RWPE2 (cell line): ENCODE measurements at regions not wholly inside any gene's neighbourhood (a gene's known extent, or its start where the extent isn't known, plus 50 kb on each side); places are given as distances from the start of the nearest gene placed in this dataset.
A peak's percentile ranks its signal among the peaks of the same experiment; 100 is the strongest.

Experiments used
- ATAC-seq: fragments of 200-7000 bp; cut with Tn5 transposase; 3 replicates; pipeline ENCODE4 v1.9.1; 2021; ENCODE audit warnings: low read depth
- DNase-seq: peaks from one replicate; pipeline ENCODE4 v3.0.0-alpha.2; 2020; ENCODE audit warnings: low spot score
- H3K27ac ChIP-seq: fragments of 450-650 bp; 2 replicates; pipeline ENCODE4 v1.5.1; 2017; ENCODE audit warnings: mild to moderate bottlenecking; ENCODE audit not compliant: poor library complexity, severe bottlenecking
- H3K27me3 ChIP-seq: fragments of 250-450 bp; sonication (Bioruptor Pico); 2 replicates; pipeline ENCODE4 v1.5.1; 2021; ENCODE audit warnings: mild to moderate bottlenecking, moderate library complexity; ENCODE audit not compliant: insufficient read depth, poor library complexity, severe bottlenecking
- H3K36me3 ChIP-seq: fragments of 250-450 bp; sonication (Bioruptor Pico); 2 replicates; pipeline ENCODE4 v1.5.1; 2020; ENCODE audit warnings: low read depth, mild to moderate bottlenecking, moderate library complexity
- H3K4me1 ChIP-seq: fragments of 250-450 bp; sonication (Bioruptor Pico); 2 replicates; pipeline ENCODE4 v1.5.1; 2021; ENCODE audit warnings: mild to moderate bottlenecking, moderate library complexity; ENCODE audit not compliant: insufficient read depth, poor library complexity, severe bottlenecking
- H3K4me3 ChIP-seq: fragments of 250-450 bp; sonication (Bioruptor Pico); 2 replicates; pipeline ENCODE4 v1.5.1; 2021; ENCODE audit warnings: mild to moderate bottlenecking, moderate library complexity; ENCODE audit not compliant: severe bottlenecking
- H3K9me3 ChIP-seq: fragments of 250-450 bp; sonication (Bioruptor Pico); 2 replicates; pipeline ENCODE4 v1.5.1; 2021; ENCODE audit warnings: mild to moderate bottlenecking, moderate library complexity; ENCODE audit not compliant: severe bottlenecking
- TF ChIP-seq, protein P1 (sequence below): fragments of 450-650 bp; IDR thresholded peaks from one replicate; pipeline ENCODE4 v1.5.1; 2017; ENCODE audit warnings: mild to moderate bottlenecking, moderate library complexity; ENCODE audit not compliant: poor library complexity, severe bottlenecking

DNA sequence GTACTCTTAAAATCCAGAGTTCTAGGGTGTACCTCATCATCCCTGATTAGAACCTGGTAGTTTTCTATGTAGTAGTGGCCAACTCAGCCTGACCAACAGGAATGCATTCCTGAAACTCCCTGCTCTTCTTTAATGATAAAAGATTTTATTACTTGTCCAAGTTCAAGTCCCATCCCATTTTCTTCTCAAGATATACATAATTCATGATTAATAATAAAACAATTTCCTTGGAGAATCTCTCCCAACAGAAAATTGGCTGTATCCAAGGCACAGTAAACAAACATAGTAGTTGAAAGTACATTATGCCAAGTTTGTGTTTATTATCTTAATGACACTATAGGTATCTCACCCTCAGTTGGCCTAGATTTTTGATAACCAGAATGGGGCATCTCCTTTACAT, 714.1 kb upstream of the ADAMTS5 start:
- H3K4me1 ChIP-seq, result peaks cover 17% of the 10 kb centered on the region
- DNase-seq (no peak), ATAC-seq (peak; percentile 33; the same call in 1 of the 3 replicates)
- H3K27me3 ChIP-seq, result no peaks in the 10 kb centered on the region
- H3K27ac ChIP-seq, result no peak overlapping the region
- no peak overlapping the region for H3K4me3 ChIP-seq
- H3K9me3 ChIP-seq, result no peaks in the 10 kb centered on the region
- TF ChIP-seq, protein P1, sequence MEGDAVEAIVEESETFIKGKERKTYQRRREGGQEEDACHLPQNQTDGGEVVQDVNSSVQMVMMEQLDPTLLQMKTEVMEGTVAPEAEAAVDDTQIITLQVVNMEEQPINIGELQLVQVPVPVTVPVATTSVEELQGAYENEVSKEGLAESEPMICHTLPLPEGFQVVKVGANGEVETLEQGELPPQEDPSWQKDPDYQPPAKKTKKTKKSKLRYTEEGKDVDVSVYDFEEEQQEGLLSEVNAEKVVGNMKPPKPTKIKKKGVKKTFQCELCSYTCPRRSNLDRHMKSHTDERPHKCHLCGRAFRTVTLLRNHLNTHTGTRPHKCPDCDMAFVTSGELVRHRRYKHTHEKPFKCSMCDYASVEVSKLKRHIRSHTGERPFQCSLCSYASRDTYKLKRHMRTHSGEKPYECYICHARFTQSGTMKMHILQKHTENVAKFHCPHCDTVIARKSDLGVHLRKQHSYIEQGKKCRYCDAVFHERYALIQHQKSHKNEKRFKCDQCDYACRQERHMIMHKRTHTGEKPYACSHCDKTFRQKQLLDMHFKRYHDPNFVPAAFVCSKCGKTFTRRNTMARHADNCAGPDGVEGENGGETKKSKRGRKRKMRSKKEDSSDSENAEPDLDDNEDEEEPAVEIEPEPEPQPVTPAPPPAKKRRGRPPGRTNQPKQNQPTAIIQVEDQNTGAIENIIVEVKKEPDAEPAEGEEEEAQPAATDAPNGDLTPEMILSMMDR, result no peak
- H3K36me3 ChIP-seq, result no peaks in the 10 kb centered on the region; the same call in 1 of the 2 replicates

DNA sequence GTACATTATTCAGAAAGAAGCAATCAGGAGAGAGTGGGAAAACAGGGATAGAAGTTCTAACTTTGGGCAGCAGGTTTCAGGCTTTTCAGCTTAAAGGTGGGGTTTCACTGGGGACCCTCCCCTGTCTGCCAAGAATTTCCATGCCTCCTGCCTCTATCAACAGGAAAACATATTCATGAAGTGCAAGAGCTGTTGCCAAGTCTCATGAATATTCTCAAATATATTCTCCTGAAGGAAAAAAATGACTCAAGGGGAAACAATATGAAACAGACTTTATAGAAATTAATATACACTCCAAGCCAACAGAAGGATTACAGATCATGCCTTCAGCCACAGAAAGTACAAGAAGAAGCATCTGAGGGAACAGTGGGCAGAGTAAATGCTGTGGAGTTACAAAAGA, 713.3 kb upstream of the ADAMTS5 start:
- Histone ChIP-seq H3K27me3 (no peaks in the 10 kb centered on the region), H3K36me3 (no peaks in the 10 kb centered on the region; the same call in 1 of the 2 replicates), H3K27ac (no peak overlapping the region), H3K4me1 (peaks cover 17% of the 10 kb centered on the region), H3K9me3 (no peaks in the 10 kb centered on the region), H3K4me3 (no peak overlapping the region)
- no peak for DNase-seq
- TF ChIP-seq, protein P1, result no peak
- ATAC-seq, result no peak

DNA sequence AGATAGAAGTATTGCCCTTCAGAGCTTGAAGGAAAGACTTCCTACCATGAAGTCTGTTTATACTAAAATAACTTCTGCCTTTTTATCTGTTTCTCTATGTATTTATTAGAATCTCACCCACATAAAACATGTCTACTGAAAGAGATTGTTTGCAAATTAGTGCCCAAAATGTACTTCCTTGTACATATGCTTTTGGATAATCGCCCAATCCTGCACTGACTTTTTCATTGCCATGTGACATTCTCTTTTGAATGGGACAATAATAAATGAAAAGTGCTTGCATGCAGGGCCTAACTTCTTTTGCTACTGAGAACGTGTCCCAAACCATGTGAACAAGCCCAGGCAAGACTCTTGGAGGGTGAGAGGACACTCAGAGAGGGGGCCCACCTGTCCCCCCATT, 711.6 kb upstream of the ADAMTS5 start:
- TF ChIP-seq, protein P1, result no peak
- Histone ChIP-seq H3K4me3 (no peak overlapping the region), H3K36me3 (no peaks in the 10 kb centered on the region; the same call in 1 of the 2 replicates), H3K9me3 (no peaks in the 10 kb centered on the region), H3K27me3 (no peaks in the 10 kb centered on the region), H3K27ac (no peak overlapping the region), H3K4me1 (peaks cover 17% of the 10 kb centered on the region)
- DNase-seq (no peak), ATAC-seq (no peak)

DNA sequence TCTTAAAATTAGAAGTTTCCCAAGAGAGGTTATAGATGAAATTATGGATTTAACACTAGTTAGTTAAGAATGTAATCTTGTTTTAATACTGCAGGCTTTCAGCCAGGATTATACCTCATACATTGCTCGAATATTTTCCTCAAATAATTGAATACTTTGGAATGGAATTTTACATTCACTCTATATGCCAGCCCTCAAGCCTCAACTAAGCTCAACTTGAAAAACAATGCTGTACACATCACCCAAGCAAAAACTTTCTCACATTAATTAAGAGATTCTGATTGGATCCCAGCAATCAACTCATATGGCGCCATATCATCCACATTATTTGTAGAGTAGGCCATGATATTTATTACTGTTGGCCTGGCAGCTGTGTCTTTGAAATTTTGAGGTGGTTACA, 710.7 kb upstream of the ADAMTS5 start:
- ATAC-seq (no peak), DNase-seq (no peak)
- no peaks in the 10 kb centered on the region for H3K9me3 ChIP-seq
- TF ChIP-seq, protein P1, result no peak
- H3K4me1 ChIP-seq, result peaks cover 17% of the 10 kb centered on the region
- H3K36me3 ChIP-seq, result no peaks in the 10 kb centered on the region; the same call in 1 of the 2 replicates
- H3K4me3 ChIP-seq, result no peak overlapping the region
- no peak overlapping the region for H3K27ac ChIP-seq
- no peaks in the 10 kb centered on the region for H3K27me3 ChIP-seq

DNA sequence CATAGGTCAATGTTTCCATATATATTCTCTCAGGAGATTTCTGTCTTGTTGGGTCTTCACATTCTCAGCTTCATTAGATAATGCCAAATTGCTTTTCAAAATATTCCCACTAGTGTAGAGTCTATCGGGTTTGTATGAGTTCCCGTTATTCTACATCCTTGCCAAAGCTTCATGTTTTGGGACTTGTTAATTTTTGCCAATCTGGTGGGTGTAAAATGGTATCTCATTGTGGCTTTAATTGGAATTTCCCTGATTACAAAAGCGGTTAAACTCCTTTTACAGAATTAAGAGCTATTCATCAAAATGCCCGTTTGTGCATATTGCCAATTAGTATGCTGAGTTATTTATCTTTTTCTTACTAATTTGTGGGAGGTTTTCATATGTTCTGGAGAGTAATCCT, 708.4 kb upstream of the ADAMTS5 start:
- no peak for ATAC-seq
- H3K4me1 ChIP-seq, result no peaks in the 10 kb centered on the region
- no peaks in the 10 kb centered on the region for H3K9me3 ChIP-seq
- H3K27me3 ChIP-seq, result no peaks in the 10 kb centered on the region
- TF ChIP-seq, protein P1, result no peak
- DNase-seq, result no peak
- no peak overlapping the region for H3K4me3 ChIP-seq
- H3K27ac ChIP-seq, result no peak overlapping the region
- H3K36me3 ChIP-seq, result no peaks in the 10 kb centered on the region
